HTR-8/SVneo (cell line): ENCODE measurements at regions not wholly inside any gene's neighbourhood (a gene's known extent, or its start where the extent isn't known, plus 50 kb on each side); places are given as distances from the start of the nearest gene placed in this dataset.

ENCODE experiments used
- DNase-seq: peaks from one replicate; pipeline ENCODE4 v3.0.0; 2011; ENCODE audit warnings: low spot score, mixed read lengths; ENCODE audit not compliant: insufficient read length
- FAIRE-seq: peaks from 2 replicates; lab custom pipeline; 2011; peaks lifted over from hg19 to GRCh38; lab: Jason Lieb, UNC

- FAIRE-seq (no peak), DNase-seq (no peak)
Observed at GRCh38 chr10:123443924-123444323, 222.2 kb upstream of the GPR26 start.

- FAIRE-seq, result no peak
- DNase-seq, result no peak
Observed at GRCh38 chr10:123445261-123445775, 220.8 kb upstream of the GPR26 start.

GRCh38 chr10:123446449-123447156, 219.6 kb upstream of the GPR26 start:
- no peak for DNase-seq
- no peak for FAIRE-seq

- DNase-seq, result no peak
- no peak for FAIRE-seq
Observed at GRCh38 chr10:123449234-123449962, 216.8 kb upstream of the GPR26 start.

- FAIRE-seq (no peak), DNase-seq (no peak)
Observed at GRCh38 chr10:123450956-123451605, 215.1 kb upstream of the GPR26 start.

- FAIRE-seq, result no peak
- no peak for DNase-seq
Observed at GRCh38 chr10:123451618-123452245, 214.4 kb upstream of the GPR26 start.

- no peak for DNase-seq
- FAIRE-seq, result no peak
Observed at GRCh38 chr10:123454987-123455386, 211.2 kb upstream of the GPR26 start.

- FAIRE-seq (no peak), DNase-seq (no peak)
Observed at GRCh38 chr10:123455861-123456260, 210.3 kb upstream of the GPR26 start.

- no peak for DNase-seq
- FAIRE-seq, result no peak
Observed at GRCh38 chr10:123458933-123459332, 207.2 kb upstream of the GPR26 start.

GRCh38 chr10:123459371-123460091, 206.6 kb upstream of the GPR26 start:
- FAIRE-seq (no peak), DNase-seq (no peak)

GRCh38 chr10:123462246-123462645, 203.9 kb upstream of the GPR26 start:
- DNase-seq (no peak), FAIRE-seq (no peak)

- no peak for FAIRE-seq
Observed at GRCh38 chr10:123462756-123463155, 203.4 kb upstream of the GPR26 start.

GRCh38 chr10:123463181-123463580, 203.0 kb upstream of the GPR26 start:
- DNase-seq, result no peak
- no peak for FAIRE-seq

More at GRCh38 chr10:123462756-123463155, 203.4 kb upstream of the GPR26 start:
- DNase-seq, result no peak

- no peak for FAIRE-seq
- no peak for DNase-seq
Observed at GRCh38 chr10:123463698-123464097, 202.5 kb upstream of the GPR26 start.

- FAIRE-seq (no peak), DNase-seq (no peak)
Observed at GRCh38 chr10:123464430-123465323, 201.5 kb upstream of the GPR26 start.

GRCh38 chr10:123470336-123470921, 195.7 kb upstream of the GPR26 start:
- FAIRE-seq, result no peak
- no peak for DNase-seq

GRCh38 chr10:123471811-123472210, 194.3 kb upstream of the GPR26 start:
- FAIRE-seq (no peak), DNase-seq (no peak)

GRCh38 chr10:123472606-123473005, 193.5 kb upstream of the GPR26 start:
- no peak for DNase-seq
- no peak for FAIRE-seq

GRCh38 chr10:123474700-123475099, 191.5 kb upstream of the GPR26 start:
- no peak for FAIRE-seq
- no peak for DNase-seq
